ENCODE measurements at regions not wholly inside any gene's neighbourhood (a gene's known extent, or its start where the extent isn't known, plus 50 kb on each side); places are given as distances from the start of the nearest gene placed in this dataset.

GRCh38 chr7:131948434-131949053 is 392.1 kb upstream of the PODXL start:
- H3K27ac ChIP-seq (ENCODE audit: insufficient read depth, low read depth, low read length) = no peak overlapping the region
- H3K79me2 ChIP-seq (ENCODE audit: control insufficient read depth, insufficient read depth, low read length) = no peaks in the 10 kb centered on the region
- dilution Hi-C loops (cut with MboI; ENCODE audit: extremely low pct_ligation_motif_present, low sequenced_read_pairs) = no loop called here
- H3K4me1 ChIP-seq (ENCODE audit: control insufficient read depth, extremely low read depth, insufficient read depth, low read length) = peaks cover 9% of the 10 kb centered on the region
- TF ChIP-seq FOS (IDR thresholded peaks at IDR 0.05; ENCODE audit: borderline replicate concordance, insufficient read depth, low read length) (peak; percentile 44), MAX (IDR thresholded peaks at IDR 0.05; ENCODE audit: insufficient read depth, insufficient read length) (no peak), GATA2 (IDR thresholded peaks at IDR 0.05; ENCODE audit: insufficient read depth, insufficient read length, low read depth, low read length) (no peak), JUN (IDR thresholded peaks at IDR 0.05; ENCODE audit: borderline replicate concordance, insufficient read depth, insufficient read length, low read depth) (no peak), POLR2AphosphoS5 (IDR thresholded peaks at IDR 0.05; ENCODE audit: insufficient read depth, low read depth, low read length) (no peak), MYC (IDR thresholded peaks at IDR 0.05; ENCODE audit: low read depth, low read length) (no peak), EZH2 (IDR thresholded peaks at IDR 0.05; ENCODE audit: borderline replicate concordance, low read depth, low read length, severe bottlenecking) (no peak), POLR2A (IDR thresholded peaks at IDR 0.05; ENCODE audit: low read depth, low read length) (no peak)
- TF ChIP-seq, protein P1, sequence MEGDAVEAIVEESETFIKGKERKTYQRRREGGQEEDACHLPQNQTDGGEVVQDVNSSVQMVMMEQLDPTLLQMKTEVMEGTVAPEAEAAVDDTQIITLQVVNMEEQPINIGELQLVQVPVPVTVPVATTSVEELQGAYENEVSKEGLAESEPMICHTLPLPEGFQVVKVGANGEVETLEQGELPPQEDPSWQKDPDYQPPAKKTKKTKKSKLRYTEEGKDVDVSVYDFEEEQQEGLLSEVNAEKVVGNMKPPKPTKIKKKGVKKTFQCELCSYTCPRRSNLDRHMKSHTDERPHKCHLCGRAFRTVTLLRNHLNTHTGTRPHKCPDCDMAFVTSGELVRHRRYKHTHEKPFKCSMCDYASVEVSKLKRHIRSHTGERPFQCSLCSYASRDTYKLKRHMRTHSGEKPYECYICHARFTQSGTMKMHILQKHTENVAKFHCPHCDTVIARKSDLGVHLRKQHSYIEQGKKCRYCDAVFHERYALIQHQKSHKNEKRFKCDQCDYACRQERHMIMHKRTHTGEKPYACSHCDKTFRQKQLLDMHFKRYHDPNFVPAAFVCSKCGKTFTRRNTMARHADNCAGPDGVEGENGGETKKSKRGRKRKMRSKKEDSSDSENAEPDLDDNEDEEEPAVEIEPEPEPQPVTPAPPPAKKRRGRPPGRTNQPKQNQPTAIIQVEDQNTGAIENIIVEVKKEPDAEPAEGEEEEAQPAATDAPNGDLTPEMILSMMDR (IDR thresholded peaks at IDR 0.05; ENCODE audit: extremely low read depth in 1 of 2, insufficient read depth in 1 of 2, low read depth in 1 of 2, low read length in 2 of 2) = no peak
- H3K36me3 ChIP-seq (ENCODE audit: control insufficient read depth in 2 of 2, extremely low read depth in 1 of 2, insufficient read depth in 2 of 2, low read length in 2 of 2) = no peaks in the 10 kb centered on the region
- no TSS peak for BruUV-seq (replicated peaks)
- H4K20me1 ChIP-seq (replicated peaks; ENCODE audit: control insufficient read depth, extremely low read depth, insufficient read depth, low read length) = no peaks in the 10 kb centered on the region
- H3K4me3 ChIP-seq (replicated peaks in 1 of 3; ENCODE audit: insufficient read depth in 1 of 3, low read depth in 1 of 3, low read length in 3 of 3) = no peak overlapping the region
- POLR2A ChIA-PET = no interaction called here
- H3K27me3 ChIP-seq (ENCODE audit: control insufficient read depth in 2 of 2, insufficient read depth in 2 of 2, low read length in 2 of 2) = peaks cover 8% of the 10 kb centered on the region in 2 experiments
- CTCF ChIA-PET = interaction anchor here (0.6 to 4.3 kb wide), 5 partner anchors 30 to 632 kb away, joined by 3 to 32 read pairs (median 3); no protein-coding TSS in a partner anchor
- peak; percentile 11 for DNase-seq (ENCODE audit: low read depth, low spot score)
- no peak for FAIRE-seq
- H3K9me3 ChIP-seq (replicated peaks; ENCODE audit: control insufficient read depth, insufficient read depth, low read length) = no peaks in the 10 kb centered on the region
- intact Hi-C loops (cut with micrococcal nuclease) = loop anchor here (5.0 to 10.0 kb wide), 3 partner anchors 254 to 426 kb away; no protein-coding TSS in a partner anchor
- H2AFZ ChIP-seq (ENCODE audit: low read depth, low read length) = no peak overlapping the region
- H3K9ac ChIP-seq (replicated peaks; ENCODE audit: extremely low read depth, insufficient read depth, low read length) = no peak overlapping the region
- H3K4me2 ChIP-seq (ENCODE audit: insufficient read depth, low read length) = no peak overlapping the region
- no peaks in the 10 kb centered on the region for H3K9me1 ChIP-seq (replicated peaks; ENCODE audit: control insufficient read depth, extremely low read depth, insufficient read depth, low read length)
